ENCODE measurements at regions not wholly inside any gene's neighbourhood (a gene's known extent, or its start where the extent isn't known, plus 50 kb on each side); places are given as distances from the start of the nearest gene placed in this dataset.

DNA sequence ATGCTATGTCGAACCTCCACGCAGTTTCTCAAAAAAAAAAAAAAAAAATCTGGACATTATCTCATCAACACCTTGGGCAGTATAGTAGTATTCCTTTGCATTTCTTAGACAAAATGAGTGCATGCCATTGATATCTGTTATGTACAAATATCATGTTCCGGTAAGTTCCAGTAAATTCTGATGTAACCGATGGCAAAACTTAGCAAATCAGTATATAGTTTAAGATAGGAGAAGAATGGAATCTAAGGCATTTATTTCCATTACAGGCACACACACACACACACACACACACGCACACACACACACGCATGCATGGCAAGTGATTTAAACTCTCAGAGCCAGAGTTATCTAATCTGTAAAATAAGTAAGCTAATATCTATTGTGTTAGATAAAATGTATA, 356.5 kb upstream of the TUSC1 start:
- no peak overlapping the region for H3K27ac ChIP-seq (replicated peaks)
- no peaks in the 10 kb centered on the region for H3K27me3 ChIP-seq (ENCODE audit: insufficient read depth, poor library complexity, severe bottlenecking)
- DNase-seq (ENCODE audit: low read depth in 1 of 2, low spot score in 1 of 2): no peak
- H3K4me3 ChIP-seq (replicated peaks; ENCODE audit: insufficient read depth, low read length): no peak overlapping the region
- TF ChIP-seq, protein P1, sequence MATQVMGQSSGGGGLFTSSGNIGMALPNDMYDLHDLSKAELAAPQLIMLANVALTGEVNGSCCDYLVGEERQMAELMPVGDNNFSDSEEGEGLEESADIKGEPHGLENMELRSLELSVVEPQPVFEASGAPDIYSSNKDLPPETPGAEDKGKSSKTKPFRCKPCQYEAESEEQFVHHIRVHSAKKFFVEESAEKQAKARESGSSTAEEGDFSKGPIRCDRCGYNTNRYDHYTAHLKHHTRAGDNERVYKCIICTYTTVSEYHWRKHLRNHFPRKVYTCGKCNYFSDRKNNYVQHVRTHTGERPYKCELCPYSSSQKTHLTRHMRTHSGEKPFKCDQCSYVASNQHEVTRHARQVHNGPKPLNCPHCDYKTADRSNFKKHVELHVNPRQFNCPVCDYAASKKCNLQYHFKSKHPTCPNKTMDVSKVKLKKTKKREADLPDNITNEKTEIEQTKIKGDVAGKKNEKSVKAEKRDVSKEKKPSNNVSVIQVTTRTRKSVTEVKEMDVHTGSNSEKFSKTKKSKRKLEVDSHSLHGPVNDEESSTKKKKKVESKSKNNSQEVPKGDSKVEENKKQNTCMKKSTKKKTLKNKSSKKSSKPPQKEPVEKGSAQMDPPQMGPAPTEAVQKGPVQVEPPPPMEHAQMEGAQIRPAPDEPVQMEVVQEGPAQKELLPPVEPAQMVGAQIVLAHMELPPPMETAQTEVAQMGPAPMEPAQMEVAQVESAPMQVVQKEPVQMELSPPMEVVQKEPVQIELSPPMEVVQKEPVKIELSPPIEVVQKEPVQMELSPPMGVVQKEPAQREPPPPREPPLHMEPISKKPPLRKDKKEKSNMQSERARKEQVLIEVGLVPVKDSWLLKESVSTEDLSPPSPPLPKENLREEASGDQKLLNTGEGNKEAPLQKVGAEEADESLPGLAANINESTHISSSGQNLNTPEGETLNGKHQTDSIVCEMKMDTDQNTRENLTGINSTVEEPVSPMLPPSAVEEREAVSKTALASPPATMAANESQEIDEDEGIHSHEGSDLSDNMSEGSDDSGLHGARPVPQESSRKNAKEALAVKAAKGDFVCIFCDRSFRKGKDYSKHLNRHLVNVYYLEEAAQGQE (IDR thresholded peaks at IDR 0.05; ENCODE audit: insufficient replicate concordance, low read depth): no peak
- TF ChIP-seq SPI1 (IDR thresholded peaks at IDR 0.05; ENCODE audit: borderline replicate concordance, low read depth) (no peak), POLR2AphosphoS5 (IDR thresholded peaks at IDR 0.05; ENCODE audit: low read depth) (no peak), GABPA (IDR thresholded peaks at IDR 0.05; ENCODE audit: low read depth) (no peak)
- TF ChIP-seq, protein P2, sequence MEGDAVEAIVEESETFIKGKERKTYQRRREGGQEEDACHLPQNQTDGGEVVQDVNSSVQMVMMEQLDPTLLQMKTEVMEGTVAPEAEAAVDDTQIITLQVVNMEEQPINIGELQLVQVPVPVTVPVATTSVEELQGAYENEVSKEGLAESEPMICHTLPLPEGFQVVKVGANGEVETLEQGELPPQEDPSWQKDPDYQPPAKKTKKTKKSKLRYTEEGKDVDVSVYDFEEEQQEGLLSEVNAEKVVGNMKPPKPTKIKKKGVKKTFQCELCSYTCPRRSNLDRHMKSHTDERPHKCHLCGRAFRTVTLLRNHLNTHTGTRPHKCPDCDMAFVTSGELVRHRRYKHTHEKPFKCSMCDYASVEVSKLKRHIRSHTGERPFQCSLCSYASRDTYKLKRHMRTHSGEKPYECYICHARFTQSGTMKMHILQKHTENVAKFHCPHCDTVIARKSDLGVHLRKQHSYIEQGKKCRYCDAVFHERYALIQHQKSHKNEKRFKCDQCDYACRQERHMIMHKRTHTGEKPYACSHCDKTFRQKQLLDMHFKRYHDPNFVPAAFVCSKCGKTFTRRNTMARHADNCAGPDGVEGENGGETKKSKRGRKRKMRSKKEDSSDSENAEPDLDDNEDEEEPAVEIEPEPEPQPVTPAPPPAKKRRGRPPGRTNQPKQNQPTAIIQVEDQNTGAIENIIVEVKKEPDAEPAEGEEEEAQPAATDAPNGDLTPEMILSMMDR (IDR thresholded peaks at IDR 0.05; ENCODE audit: insufficient read depth, low read length): no peak

DNA sequence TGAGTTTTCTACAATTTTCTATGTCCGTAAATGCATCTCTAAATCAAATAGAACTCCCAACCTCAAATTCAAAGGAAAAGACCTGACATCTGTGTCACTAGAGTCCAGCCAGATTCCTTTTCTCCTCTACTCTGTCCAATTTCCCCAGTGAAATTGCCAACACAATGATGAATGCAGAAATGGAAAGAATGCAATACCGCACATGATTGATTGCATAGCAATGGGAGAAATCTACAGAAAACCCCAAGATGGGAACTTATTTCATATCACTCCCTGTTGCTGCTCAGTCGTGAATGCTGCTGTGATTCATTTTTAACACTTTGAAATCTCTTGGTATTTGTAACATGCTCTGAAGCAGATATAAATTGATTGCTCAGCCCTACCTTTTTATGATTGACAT, 355.1 kb upstream of the TUSC1 start:
- no peak for DNase-seq (ENCODE audit: low read depth in 1 of 2, low spot score in 1 of 2)
- H3K27me3 ChIP-seq (ENCODE audit: insufficient read depth, poor library complexity, severe bottlenecking): no peaks in the 10 kb centered on the region
- TF ChIP-seq POLR2AphosphoS5 (IDR thresholded peaks at IDR 0.05; ENCODE audit: low read depth) (no peak), SPI1 (IDR thresholded peaks at IDR 0.05; ENCODE audit: borderline replicate concordance, low read depth) (no peak), GABPA (IDR thresholded peaks at IDR 0.05; ENCODE audit: low read depth) (no peak)
- TF ChIP-seq, protein P2 (IDR thresholded peaks at IDR 0.05; ENCODE audit: insufficient read depth, low read length): no peak
- TF ChIP-seq, protein P1 (IDR thresholded peaks at IDR 0.05; ENCODE audit: insufficient replicate concordance, low read depth): no peak
- H3K4me3 ChIP-seq (replicated peaks; ENCODE audit: insufficient read depth, low read length): no peak overlapping the region
- no peak overlapping the region for H3K27ac ChIP-seq (replicated peaks)

DNA sequence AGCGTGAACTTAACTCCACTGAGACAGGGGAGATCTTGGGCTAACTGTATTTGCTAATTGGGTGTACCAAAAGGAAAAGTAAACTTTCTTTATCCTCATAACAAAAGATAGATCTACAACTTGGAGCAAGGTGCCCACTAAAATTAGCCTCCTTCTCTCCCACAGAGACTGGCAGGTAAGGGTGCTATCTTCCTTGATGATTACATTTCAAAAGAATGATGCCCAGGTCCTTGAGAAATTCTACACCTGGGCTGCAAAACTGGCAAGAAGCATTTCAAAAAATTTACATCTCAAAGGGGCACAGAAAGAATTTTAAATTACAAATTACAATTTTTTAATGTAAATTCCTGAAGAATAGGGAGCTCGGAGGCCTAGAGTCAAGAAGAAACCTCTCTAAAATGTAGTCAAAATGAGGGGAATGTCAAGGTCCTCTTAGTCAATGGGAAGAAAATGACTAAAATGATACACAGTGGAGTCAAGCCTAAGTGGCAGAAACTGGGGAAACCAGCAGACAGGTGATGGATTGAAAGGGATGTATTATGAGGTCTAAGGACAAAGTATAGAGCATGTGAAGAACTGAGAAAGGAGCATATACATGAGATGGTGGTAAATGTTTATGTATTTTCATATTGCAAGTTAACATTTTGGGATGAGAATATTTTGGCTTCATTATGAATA, 348.3 kb upstream of the TUSC1 start:
- DNase-seq (ENCODE audit: low read depth in 1 of 2, low spot score in 1 of 2): no peak
- Histone ChIP-seq H3K4me3 (replicated peaks; ENCODE audit: insufficient read depth, low read length) (no peak overlapping the region), H3K27ac (replicated peaks) (no peak overlapping the region), H3K27me3 (ENCODE audit: insufficient read depth, poor library complexity, severe bottlenecking) (no peaks in the 10 kb centered on the region)
- TF ChIP-seq, protein P2 (IDR thresholded peaks at IDR 0.05; ENCODE audit: insufficient read depth, low read length): no peak
- TF ChIP-seq GABPA (IDR thresholded peaks at IDR 0.05; ENCODE audit: low read depth) (no peak), POLR2AphosphoS5 (IDR thresholded peaks at IDR 0.05; ENCODE audit: low read depth) (no peak), SPI1 (IDR thresholded peaks at IDR 0.05; ENCODE audit: borderline replicate concordance, low read depth) (no peak)
- TF ChIP-seq, protein P1 (IDR thresholded peaks at IDR 0.05; ENCODE audit: insufficient replicate concordance, low read depth): no peak
